DMS153 treated with DMSO at 0.1 percent for 48 hours (cell line): ENCODE measurements at regions not wholly inside any gene's neighbourhood (a gene's known extent, or its start where the extent isn't known, plus 50 kb on each side); places are given as distances from the start of the nearest gene placed in this dataset.

Experiments
- DNase-seq: peaks from one replicate; lab custom pipeline; 2025; ENCODE audit not compliant: unreplicated experiment; lab: John Stamatoyannopoulos, UW

DNA sequence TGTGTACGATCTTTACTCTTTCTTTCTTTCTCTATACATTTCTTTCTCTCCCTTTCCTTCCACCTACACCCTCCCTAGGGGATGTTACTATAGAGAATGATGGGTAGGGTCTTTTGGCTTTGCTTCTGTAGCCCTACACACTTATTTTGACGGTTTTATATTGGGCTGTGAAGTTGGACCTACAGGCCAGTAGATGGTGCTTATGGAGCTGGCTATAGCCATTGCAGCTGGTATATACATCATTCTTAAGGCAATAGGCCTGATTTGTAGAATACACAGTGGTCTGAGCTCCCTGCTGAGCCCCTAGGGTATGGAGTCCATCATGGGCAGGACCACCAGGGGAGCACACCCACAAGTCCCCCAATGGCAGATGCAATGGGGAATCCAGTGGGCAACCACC is 1869.7 kb downstream of the STIM2 start:
- no peak for DNase-seq

DNA sequence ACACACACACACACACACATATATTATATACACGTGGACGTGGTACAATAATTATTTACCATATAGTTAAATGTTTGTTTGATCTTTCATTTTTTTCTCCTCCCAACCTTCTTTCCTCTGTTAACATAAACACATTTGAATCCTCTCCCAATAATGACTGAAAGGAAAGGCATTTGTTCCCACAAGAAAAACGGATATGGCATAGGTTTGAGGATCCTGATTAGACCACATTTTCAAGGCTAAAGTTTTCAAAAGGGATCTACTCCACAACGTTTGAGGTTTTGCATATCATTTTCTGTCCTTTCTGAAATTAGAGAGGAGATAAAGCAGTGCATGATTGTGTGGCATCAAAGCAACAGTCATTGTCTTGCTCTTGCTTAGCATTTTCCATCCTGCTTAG is 1883.4 kb downstream of the STIM2 start:
- DNase-seq = no peak

DNA sequence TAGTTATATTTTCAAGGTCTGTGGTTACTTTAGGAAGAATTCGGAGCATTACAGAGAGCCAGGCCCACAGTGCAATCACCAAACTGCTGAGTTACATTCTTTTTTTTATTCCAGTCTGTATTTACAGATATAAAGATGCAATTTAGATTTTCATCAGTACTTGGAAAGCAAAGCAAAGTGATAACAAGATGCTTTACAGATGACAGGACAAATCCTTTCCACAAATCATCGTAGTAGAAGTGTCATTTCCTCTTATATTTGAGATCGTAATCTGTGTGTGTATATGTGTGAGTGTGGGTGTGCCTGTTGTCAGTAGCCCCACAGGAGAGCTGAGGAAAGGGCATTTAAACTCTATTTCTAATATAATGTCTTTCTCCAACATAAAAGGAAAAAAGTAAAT is 1893.7 kb downstream of the STIM2 start:
- no peak for DNase-seq

DNA sequence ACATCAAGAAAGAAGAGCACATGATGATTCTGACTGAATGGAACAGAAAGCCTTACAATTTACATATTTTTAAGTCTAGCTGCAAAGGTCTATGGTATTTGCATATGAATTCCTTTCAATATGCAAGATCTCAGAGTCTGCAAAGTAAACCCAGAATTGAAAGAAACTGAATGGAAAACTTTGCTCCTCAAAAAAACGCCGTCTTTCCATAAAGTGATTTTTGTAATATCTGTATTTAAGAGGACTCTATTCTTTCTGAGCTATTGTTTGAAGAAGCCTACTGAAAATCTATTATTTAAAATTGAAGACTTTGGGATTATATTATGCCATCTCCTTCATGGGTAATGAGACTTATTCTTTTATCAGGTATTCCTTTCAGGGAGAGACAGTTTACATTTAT is 1894.4 kb downstream of the STIM2 start:
- DNase-seq = no peak

DNA sequence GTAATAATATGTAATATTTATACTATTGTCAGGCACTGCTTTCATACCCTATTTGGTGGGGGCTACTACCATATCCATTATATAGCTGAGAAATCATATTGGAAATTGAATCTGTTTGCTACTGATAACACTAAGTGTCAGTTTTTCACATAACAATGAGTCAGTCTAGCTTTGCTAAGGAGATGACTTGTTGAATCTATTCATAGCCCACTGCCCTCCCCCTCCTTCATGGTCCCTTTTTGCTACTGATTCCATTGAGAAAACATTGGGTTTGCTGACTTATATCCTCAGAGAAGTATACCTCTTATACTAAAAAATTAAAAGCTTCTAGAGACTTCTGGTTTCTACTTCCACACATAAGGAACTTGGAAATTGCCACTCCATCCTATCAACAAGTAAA is 1898.4 kb downstream of the STIM2 start:
- no peak for DNase-seq

DNA sequence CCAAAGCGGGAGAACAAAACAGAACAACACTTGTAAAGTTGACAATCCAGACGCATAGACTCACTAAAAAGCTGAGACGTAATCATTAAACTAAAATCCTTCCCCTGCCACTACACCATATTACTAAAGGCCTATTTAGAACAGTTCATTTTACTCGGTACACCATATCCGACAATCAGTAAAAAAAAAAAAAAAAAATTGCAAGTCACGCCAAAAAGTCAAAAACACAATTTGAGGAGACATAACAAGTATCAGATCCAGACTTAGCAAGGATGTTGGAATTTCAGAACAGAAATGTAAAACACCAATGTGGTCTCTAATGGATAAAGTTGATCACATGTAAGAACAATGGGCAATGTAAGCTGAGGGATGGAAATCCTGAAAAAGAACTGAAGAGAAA is 1899.4 kb downstream of the STIM2 start:
- DNase-seq = no peak

DNA sequence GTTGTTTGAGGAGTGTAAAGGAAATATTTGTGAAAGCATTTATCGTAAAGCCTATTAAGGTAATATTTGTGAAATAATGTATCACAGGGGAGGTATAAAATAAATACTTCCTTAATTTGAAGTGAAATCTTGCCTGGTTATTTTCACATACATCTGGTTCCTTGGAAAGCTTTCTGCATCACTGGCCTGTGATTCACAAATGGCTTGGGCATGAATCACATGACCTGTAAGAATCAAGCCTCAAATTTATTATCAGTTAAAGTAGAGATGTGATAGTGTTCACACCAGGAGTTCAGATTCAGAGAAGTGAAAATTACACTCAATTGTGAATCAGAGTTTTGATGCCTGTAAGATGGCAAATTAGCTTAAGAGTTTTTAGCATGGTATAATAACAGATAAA is 1911.4 kb downstream of the STIM2 start:
- DNase-seq = no peak

DNA sequence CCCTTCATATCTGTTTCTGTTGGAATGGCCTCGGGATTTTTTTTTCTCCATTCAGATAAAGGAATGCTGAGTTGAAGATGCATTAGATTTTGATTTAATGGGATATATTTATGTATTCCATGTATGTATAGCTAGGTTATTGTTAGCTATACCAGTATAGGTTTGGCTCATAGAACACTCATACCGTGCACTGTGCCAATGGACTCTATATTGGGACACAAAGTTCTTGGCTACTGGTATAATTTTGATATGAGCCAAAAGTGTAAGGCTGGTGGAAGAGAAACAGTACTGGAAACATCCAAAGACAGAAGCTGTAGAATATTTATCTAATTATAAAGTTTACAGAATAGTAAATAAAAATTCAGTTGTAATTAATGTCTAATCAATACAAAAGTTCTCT is 1912.1 kb downstream of the STIM2 start:
- no peak for DNase-seq

DNA sequence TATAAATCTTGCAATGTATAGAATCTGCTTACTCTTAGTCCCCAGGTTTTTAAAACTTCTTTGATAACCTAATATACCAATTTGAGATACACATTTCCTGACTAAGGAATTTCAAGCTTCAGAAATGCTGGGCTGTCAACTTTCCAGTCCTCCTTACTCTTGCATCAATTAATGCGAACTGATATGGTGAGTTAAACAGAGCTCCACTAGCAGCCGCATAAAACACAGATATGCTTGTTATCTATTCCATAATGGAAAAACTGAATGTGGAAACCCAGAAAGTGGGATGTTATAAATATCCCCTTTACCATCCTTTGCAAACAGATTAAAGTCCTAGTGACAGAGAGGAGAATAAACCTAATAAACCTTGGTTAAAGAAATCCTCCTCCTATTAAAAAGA is 1913.7 kb downstream of the STIM2 start:
- DNase-seq = no peak

DNA sequence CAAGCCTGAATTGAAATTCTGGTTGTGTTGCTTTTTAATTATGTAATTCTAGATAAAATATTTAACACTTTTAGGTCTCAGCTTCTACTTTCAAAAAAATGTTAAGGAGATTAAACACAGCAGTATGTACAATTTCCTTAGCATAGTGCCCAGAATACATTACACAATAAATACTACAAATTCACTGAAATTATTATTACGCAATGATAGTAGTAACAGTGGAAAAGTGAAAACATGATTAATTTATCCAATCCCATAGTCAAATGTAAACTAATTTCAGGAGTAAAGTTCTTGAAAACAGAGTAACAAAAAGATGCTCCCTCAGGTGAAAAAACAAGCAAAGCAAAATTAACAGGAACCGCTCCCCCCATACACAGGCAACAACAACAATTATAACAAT is 1915.4 kb downstream of the STIM2 start:
- no peak for DNase-seq

DNA sequence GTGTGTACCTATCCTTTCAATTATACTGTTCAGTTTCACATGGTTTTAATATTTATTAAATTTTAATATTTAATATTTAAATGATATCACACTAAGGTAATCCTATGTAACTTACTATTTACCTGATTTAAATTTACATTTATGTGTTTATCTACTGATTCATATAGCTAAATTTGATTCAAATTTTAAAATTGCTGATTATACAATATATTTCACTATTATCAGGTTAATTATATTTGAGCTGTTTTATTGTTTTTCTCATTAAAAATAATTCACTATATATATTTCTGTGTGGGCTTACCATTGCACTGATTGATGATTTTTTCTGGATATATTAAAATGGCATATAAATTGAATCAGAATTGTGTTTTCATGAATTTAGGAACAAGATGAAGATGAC is 1923.5 kb downstream of the STIM2 start:
- DNase-seq = no peak

DNA sequence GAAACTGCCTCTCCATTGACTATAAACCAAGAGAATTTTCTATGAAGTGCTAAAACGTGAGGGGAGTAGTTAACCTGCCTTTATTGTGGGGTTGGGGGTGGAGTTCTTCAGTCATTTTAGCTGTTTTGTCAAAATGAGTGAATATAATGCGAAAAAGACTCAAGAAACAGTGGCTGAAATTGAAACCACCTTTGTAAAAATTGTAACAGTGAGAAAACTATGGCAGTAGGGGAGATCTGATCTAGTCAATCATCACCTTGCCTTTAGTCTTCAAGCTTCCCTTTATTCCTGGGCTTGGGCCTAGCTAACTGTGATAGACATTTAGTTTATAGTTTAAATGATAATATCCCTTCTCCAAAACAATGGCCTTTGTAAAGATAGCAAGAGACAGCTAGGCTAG is 1927.3 kb downstream of the STIM2 start:
- no peak for DNase-seq

DNA sequence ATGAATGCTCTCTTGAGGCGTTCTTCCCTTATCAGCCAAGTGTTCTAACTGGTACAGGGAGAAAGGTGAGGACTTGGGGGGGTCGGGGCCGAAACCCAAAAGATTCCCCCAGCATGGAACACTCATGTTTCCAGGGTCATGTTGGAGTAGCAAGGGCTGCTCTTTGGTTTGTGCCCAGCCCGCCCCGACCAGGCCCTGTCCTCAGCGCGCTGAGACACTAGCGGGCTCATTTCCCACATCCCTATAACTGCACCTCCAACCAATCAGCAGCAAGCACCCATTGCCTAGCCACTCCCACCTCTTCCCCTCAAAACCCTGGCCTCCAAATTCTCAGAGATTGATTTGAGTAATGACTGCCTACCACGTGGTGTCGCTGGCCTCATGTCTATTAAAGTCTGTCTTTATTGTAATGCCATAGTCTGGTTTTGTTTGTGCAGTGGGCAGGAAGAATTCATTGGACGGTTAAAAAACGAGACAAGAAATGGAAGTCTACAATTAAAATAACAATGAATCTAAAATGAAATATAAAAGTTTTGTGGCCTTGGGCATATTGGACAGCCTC is 1928.4 kb downstream of the STIM2 start:
- no peak for DNase-seq

DNA sequence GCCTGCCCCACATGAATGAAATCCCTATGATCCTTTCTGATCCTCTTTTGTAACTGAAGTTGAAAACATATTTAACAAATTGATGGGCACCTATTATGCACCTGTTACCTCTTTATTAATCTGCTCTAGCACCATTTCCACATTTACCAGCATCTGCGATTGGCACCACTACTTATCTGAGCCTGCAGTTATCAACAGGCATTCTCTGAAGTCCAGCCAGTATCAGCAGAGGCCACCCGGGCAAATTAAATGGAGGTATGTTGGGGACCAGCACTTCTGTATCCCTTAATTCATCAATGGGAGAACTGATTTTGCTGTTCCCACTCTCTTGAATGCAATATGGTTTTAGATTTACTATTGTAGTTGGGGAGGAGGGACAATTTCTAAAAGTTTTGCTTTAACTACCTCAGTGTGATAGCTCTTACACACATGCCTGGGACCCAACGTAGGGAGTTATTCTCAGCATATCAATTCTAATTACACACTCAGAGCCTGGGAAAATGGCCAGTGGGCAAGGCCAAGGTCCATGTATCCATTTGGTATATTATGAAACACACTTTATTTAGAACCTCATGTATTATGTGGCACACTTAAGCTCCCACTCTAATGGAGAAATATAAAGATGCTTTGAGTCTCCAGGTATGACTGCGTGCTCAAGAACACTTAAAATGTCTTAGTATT is 1927.1 kb upstream of the PCDH7 start:
- DNase-seq = no peak

DNA sequence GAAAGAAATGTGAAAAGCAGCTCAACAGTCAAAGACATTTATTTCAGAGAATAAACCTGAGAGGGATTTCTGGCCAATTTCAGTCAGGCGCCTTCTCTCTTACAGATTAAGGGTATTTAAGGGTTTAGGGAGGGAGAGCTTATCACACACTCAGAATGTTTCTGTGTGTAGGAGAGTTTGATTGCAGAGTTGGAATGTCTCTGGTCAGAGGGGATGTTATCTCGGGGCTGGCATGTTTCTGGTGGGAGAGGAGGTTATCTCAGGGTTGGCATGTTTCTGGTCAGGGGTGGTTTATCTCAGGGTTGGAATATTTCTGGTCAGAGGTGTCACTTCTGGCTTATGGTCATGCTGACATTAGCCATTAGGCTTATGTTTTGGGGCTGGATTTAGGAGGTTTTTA is 1920.5 kb upstream of the PCDH7 start:
- DNase-seq = no peak

DNA sequence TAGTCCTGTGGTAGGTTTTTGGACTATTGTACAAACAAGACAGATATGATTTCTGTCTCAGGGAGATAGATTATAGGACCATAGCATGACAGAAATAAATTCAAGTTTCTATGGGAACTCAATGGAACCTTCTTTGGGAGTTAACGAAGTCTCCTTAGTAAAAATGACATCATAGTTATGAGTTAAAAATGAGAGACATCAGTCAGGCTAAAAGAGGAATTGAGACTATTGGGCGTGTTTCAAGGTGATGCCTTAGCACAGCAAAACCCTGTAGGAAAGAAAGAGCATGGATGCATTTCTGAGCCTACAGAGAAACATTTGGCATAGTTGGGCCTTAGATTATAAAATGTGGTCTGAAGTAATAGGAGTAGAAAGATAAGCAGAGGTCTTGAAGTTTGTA is 1909.1 kb upstream of the PCDH7 start:
- no peak for DNase-seq

DNA sequence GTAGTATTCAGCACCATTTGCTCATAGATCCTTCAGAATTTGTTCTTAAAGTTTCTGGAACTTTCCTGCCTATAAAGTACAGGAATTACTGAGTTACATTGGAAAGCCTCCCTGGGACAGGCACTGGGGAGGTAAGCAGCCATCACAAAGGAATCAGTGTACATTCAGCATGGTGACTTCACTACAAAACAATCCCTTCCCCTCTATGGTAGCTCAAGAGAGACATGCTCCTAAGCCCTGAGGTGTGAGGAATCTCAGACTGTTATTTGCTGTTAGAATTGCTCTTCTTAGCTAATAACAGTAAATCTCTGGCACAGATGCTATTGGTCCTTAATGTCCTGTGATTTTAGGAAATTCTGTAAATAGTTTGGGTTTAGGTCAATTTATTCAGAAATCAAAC is 1898.0 kb upstream of the PCDH7 start:
- no peak for DNase-seq

DNA sequence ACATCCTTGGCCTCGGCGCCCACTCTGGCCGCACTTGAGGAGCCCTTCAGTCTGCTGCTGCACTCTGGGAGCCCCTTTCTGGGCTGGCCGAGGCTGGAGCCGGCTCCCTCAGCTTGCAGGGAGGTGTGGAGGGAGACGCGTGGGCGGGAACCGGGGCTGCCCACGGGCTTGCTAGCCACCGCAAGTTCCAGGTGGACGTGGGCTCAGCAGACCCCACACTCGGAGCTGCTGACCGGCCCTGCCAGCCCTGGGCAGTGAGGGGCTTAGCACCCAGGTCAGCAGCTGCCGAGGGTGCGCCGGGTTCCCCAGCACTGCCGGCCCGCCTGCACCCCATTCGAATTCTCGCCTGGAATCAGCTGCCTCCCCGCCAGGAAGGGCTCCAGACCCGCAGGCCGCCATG is 1892.3 kb upstream of the PCDH7 start:
- no peak for DNase-seq

DNA sequence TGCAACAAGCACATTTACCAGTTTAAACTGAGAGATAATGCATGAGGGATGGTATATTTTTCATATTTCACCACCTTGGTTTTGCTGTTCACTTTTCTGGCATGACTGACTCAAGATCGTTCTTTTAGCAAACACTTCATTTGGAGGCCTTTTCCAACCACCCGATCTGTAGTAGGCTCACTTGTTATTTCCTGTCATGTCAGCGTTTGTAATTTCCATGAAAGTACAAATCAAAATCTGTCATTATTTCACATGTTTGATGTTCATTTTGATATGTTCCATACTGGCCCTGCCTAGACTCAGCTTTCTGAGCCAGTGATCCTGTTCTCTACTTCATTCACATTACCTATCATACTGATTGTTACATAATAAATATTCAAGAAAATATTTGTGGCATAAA is 1888.3 kb upstream of the PCDH7 start:
- no peak for DNase-seq

DNA sequence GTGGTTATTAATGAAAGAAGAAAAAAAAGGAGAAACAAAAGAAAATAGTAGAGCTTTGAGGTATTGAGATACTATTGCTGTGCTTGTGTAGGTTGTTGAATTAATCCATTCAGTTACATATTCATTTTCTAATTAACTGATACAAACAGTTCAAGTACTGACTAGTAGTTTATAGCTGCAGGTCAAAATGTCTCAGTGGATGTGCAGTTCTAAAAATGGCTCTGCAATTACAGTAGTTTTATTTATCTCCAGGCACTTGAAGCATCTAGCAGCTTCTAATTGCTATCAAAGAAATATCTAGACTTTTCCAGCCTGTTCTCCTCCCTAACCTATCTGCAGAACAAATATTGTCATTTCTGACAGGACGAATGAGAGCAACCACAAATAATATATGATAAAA is 1887.7 kb upstream of the PCDH7 start:
- no peak for DNase-seq

DNA sequence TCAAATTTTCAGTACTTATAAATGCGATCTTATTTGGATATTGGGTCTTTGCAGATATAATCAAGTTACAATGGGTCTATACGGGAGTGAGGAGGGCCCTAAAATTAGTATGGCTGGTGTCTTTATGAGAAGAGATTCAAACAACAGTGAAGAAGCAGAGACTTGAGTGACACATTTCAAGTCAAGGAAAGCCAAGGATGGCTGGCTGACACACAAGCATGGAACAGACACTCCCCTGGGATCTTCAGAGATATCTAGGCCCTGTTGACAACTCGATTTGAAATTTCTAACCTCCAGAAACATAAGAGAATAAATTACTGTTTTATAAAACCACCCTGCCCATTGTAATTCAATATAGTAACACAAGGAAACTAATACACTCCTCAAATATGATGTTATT is 1886.0 kb upstream of the PCDH7 start:
- no peak for DNase-seq

DNA sequence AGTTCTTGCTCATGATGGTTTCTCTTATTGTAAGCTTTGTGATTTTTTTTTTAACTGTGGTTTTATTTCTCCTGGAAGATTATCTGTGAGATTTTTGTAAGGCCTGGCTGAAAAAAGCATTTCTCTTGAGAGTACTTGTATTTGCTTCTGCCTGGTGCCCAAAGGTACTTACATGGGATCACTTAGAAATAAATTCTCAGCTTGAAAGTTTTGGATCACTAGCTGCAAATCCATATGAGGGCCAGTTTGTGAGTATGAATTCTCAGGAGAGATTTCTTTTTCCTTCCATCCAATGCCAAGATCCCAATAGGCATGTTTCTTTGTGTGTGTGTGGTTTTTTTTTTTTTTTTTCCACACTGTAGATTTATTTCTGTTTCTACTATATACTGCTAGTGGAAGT is 1884.7 kb upstream of the PCDH7 start:
- no peak for DNase-seq

DNA sequence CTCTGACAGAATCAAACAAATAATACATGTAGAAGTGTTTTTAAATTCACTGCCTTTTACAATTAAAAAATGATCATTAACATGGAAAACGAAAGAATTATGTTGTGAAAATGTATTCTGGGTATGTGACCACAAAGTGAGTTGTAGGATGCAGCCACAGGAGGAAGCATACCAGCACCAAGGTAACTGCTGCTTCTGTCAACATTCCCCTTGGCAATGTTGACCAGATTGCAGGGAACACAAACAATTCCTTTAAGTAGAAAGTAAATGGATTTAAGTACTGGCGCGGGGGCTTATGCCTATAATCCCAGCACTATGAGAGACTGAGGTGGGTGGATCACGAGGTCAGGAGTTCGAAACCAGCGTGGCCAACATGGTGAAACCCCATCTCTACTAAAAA is 1877.9 kb upstream of the PCDH7 start:
- DNase-seq = no peak
